GM18867 (cell line): ENCODE measurements at regions not wholly inside any gene's neighbourhood (a gene's known extent, or its start where the extent isn't known, plus 50 kb on each side); places are given as distances from the start of the nearest gene placed in this dataset.
"Not testable (repeated sequence)": the region's sequence is repeated elsewhere in the genome, so short reads cannot be mapped to it uniquely, and the experiment has no call there.

Experiments
- ATAC-seq: cut with Tn5 transposase; IDR thresholded peaks from one replicate; pipeline ENCODE4 v1.9.1; 2021; ENCODE audit warnings: mild to moderate bottlenecking, moderate library complexity; ENCODE audit not compliant: unreplicated experiment

GRCh38 chrX:153266140-153266539, 55.4 kb downstream of the PNMA6F start:
- ATAC-seq, result not testable (repeated sequence)

GRCh38 chrX:153260468-153260867, 61.1 kb downstream of the PNMA6F start:
- ATAC-seq, result not testable (repeated sequence)

GRCh38 chrX:153253239-153253638, 68.3 kb downstream of the PNMA6F start:
- ATAC-seq, result peak; percentile 62

- ATAC-seq, result not testable (repeated sequence)
These were observed 69.0 kb downstream of the PNMA6F start for GRCh38 chrX:153252378-153253129.

- ATAC-seq, result not testable (repeated sequence)
These were observed 69.6 kb downstream of the PNMA6F start for GRCh38 chrX:153251952-153252351.

GRCh38 chrX:153250762-153251161, 70.8 kb downstream of the PNMA6F start:
- not testable (repeated sequence) for ATAC-seq

- no peak for ATAC-seq
These were observed 66.2 kb downstream of the MAGEA1 start for GRCh38 chrX:153245288-153245731.

GRCh38 chrX:153244767-153245166, 65.7 kb downstream of the MAGEA1 start:
- no peak for ATAC-seq

- no peak for ATAC-seq
These were observed 59.3 kb downstream of the MAGEA1 start for GRCh38 chrX:153238361-153238760.
